Transverse colon (tissue), 4 donors: ENCODE measurements at regions not wholly inside any gene's neighbourhood (a gene's known extent, or its start where the extent isn't known, plus 50 kb on each side); places are given as distances from the start of the nearest gene placed in this dataset.

Source experiments
- DNase-seq: peaks from one replicate; pipeline ENCODE4 v3.0.0-alpha.2; 2019
- H3K27ac ChIP-seq, 4 donors: fragments of 200-600 bp; sonication (generic); 2 replicates each; pipeline ENCODE4 v1.5.1; 2016 to 2018; ENCODE audit warnings: inconsistent platforms in 4 of 4
- H3K27me3 ChIP-seq: fragments of 200-600 bp; sonication (generic); 2 replicates; pipeline ENCODE4 v1.5.1; 2017; ENCODE audit warnings: inconsistent platforms
- H3K36me3 ChIP-seq, 4 donors: fragments of 200-600 bp; sonication (generic); 2 replicates each; pipeline ENCODE4 v1.5.1; 2017 to 2019; ENCODE audit warnings: inconsistent platforms in 4 of 4
- H3K4me1 ChIP-seq, 4 donors: fragments of 200-600 bp; sonication (generic); 2 replicates each; pipeline ENCODE4 v1.5.1; 2017 to 2020; ENCODE audit warnings: inconsistent platforms in 4 of 4
- H3K4me3 ChIP-seq, 4 donors: fragments of 200-600 bp; sonication (generic); 1 replicate in 1 of 4; 2 replicates in 3 of 4; pipeline versions ENCODE4 v1.5.1 to v1.6.1; 2017 to 2019; ENCODE audit warnings: inconsistent platforms in 4 of 4
- H3K9me3 ChIP-seq, 2 donors: fragments of 200-600 bp; sonication (generic); 2 replicates each; pipeline ENCODE4 v1.5.1; 2017 to 2019; ENCODE audit warnings: inconsistent platforms in 2 of 2
- CTCF ChIP-seq, 5 experiments: fragments of 200-600 bp in 3 of 5; fragments of 450-650 bp in 2 of 5; sonication (generic) in 3 of 5; IDR thresholded peaks; 1 replicate in 2 of 5; 2 replicates in 3 of 5; pipeline ENCODE4 v1.5.1; 2016 to 2017; ENCODE audit warnings: antibody characterized with exemption in 5 of 5, inconsistent platforms in 3 of 5, mild to moderate bottlenecking in 2 of 5, moderate library complexity in 1 of 5
- EP300 ChIP-seq: sonication (generic); formaldehyde crosslinking; IDR thresholded peaks from one replicate; pipeline ENCODE4 v1.6.1; 2017; ENCODE audit warnings: antibody characterized with exemption, low read depth
- POLR2A ChIP-seq: fragments of 450-650 bp; IDR thresholded peaks from one replicate; pipeline ENCODE4 v1.6.1; 2016; ENCODE audit warnings: antibody characterized with exemption, mild to moderate bottlenecking, moderate library complexity
- POLR2AphosphoS5 ChIP-seq, 3 donors: sonication (generic); formaldehyde crosslinking; IDR thresholded peaks; one replicate each; pipeline ENCODE4 v1.6.1; 2016; ENCODE audit warnings: antibody characterized with exemption in 3 of 3
- WGBS, 2 donors: methylation state at CpG; one replicate each; pipeline ENCODE4 v1.1.5; 2018; ENCODE audit warnings: low coverage in 1 of 2; 5-methylcytosine and 5-hydroxymethylcytosine counted together
- in situ Hi-C, 4 donors: fragments of 200-750 bp; cut with MboI; loops; one replicate each; pipeline versions ENCODE4 v1.15.0 to v1.15.1; 2017; ENCODE audit warnings: low sequenced_read_pairs in 3 of 4, low pct_ligation_motif_present in 1 of 4, low pct_unique_long_range_greater_than_20kb in 1 of 4
- intact Hi-C: fragments of 100-400 bp; cut with DNase I; formaldehyde crosslinking; loops from one replicate; pipeline ENCODE4 v1.15.1; 2023; ENCODE audit warnings: low total_unique reads

GRCh38 chr4:177558995-177559394 lies 116.8 kb upstream of the AGA start:
- Histone ChIP-seq H3K27ac (no peak overlapping the region), H3K4me1 (peaks cover 0 to 5% (median 0%) of the 10 kb centered on the region in 4 donors), H3K27me3 (no peaks in the 10 kb centered on the region), H3K9me3 (no peaks in the 10 kb centered on the region), H3K36me3 (no peaks in the 10 kb centered on the region), H3K4me3 (no peak overlapping the region)
- in situ Hi-C loops = loop anchor here in 2 of 4 donors (25.0 kb wide), 1 partner anchor 1753 kb away; no protein-coding TSS in a partner anchor
- DNase-seq = no peak
- intact Hi-C loops = no loop called here
- 79 to 91% methylated on average over 3 of the region's 3 CpGs for WGBS, 2 donors
- TF ChIP-seq POLR2AphosphoS5 (IDR thresholded peaks at IDR 0.05) = no peak
- no peak for TF ChIP-seq EP300
- TF ChIP-seq POLR2A = no peak
- no peak for TF ChIP-seq CTCF (IDR thresholded peaks at IDR 0.05)

GRCh38 chr4:177562163-177562562 lies 119.9 kb upstream of the AGA start:
- Histone ChIP-seq H3K4me1 (peaks cover 0 to 5% (median 0%) of the 10 kb centered on the region in 4 donors), H3K27ac (no peak overlapping the region), H3K27me3 (no peaks in the 10 kb centered on the region), H3K4me3 (no peak overlapping the region), H3K36me3 (no peaks in the 10 kb centered on the region), H3K9me3 (no peaks in the 10 kb centered on the region)
- in situ Hi-C loops = loop anchor here in 2 of 4 donors (25.0 kb wide), 1 partner anchor 1750 kb away; no protein-coding TSS in a partner anchor
- TF ChIP-seq POLR2A = no peak
- TF ChIP-seq EP300 = no peak
- no peak for TF ChIP-seq CTCF (IDR thresholded peaks at IDR 0.05)
- TF ChIP-seq POLR2AphosphoS5 (IDR thresholded peaks at IDR 0.05) = no peak
- DNase-seq = no peak
- intact Hi-C loops = no loop called here
- WGBS, 2 donors = 87% methylated on average over 4 of the region's 4 CpGs

DNA sequence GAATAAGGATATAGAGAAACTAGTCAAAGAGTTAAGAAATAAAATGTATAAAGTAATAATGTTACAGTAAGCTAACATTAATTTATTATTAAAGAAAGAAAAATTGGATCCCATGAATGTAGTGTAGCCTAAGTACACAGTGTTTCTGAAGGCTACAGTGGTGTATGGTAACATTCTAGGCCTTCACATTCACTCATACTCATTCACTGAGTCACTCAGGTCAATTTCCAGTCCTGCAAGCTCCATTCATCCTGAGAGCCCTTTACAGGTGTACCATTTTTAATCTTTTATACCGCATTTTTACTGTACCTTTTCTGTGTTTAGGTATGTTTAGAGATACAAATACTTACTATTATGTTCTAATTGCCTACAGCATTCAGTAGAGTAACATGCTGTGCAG lies 120.6 kb upstream of the AGA start:
- H3K27me3 ChIP-seq = no peaks in the 10 kb centered on the region
- no peaks in the 10 kb centered on the region for H3K9me3 ChIP-seq
- in situ Hi-C loops = loop anchor here in 2 of 4 donors (25.0 kb wide), 1 partner anchor 1749 kb away; no protein-coding TSS in a partner anchor
- 71 to 89% methylated on average over 1 of the region's 1 CpG for WGBS, 2 donors
- intact Hi-C loops = no loop called here
- H3K36me3 ChIP-seq = no peaks in the 10 kb centered on the region
- H3K4me1 ChIP-seq = peaks cover 0 to 5% (median 0%) of the 10 kb centered on the region in 4 donors
- H3K27ac ChIP-seq = no peak overlapping the region
- H3K4me3 ChIP-seq = no peak overlapping the region
- TF ChIP-seq EP300 = no peak
- TF ChIP-seq POLR2AphosphoS5 (IDR thresholded peaks at IDR 0.05) = no peak
- no peak for TF ChIP-seq POLR2A
- TF ChIP-seq CTCF (IDR thresholded peaks at IDR 0.05) = no peak
- DNase-seq = no peak

DNA sequence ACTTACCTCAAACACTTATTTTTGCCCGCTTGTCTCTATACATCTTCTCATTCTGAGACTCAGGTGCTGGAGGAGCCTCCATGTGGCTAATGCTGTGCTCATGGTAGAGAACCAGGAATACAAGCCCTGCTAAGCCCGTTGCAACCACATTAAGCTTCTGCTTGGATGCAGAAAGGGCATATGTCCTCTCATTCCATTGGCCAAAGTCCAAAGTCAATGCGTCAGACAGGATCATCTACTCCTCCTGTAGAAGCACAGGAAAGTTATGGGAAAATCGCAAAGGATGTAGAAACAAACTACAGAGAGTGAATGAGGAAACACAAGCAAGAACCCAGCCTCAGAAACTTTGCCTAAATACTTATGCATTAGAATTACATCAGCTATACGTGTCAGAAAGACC lies 124.5 kb upstream of the AGA start:
- Histone ChIP-seq H3K27me3 (no peaks in the 10 kb centered on the region), H3K9me3 (no peaks in the 10 kb centered on the region), H3K4me3 (no peak overlapping the region), H3K27ac (no peak overlapping the region), H3K4me1 (peaks cover 0 to 1% (median 0%) of the 10 kb centered on the region in 4 donors), H3K36me3 (no peaks in the 10 kb centered on the region)
- no peak for TF ChIP-seq EP300
- no peak for TF ChIP-seq POLR2A
- TF ChIP-seq CTCF (IDR thresholded peaks at IDR 0.05) = no peak
- no peak for TF ChIP-seq POLR2AphosphoS5 (IDR thresholded peaks at IDR 0.05)
- WGBS, 2 donors = 66 to 70% methylated on average over 5 of the region's 5 CpGs
- in situ Hi-C loops = loop anchor here in 2 of 4 donors (25.0 kb wide), 1 partner anchor 1746 kb away; no protein-coding TSS in a partner anchor
- intact Hi-C loops = no loop called here
- no peak for DNase-seq
